Loucy (cell line): ENCODE measurements at regions not wholly inside any gene's neighbourhood (a gene's known extent, or its start where the extent isn't known, plus 50 kb on each side); places are given as distances from the start of the nearest gene placed in this dataset.

Experiments used
- H2AFZ ChIP-seq: fragments of 200-600 bp; sonication (generic); 2 replicates; pipeline ENCODE4 v1.6.0; 2016; ENCODE audit warnings: antibody characterized with exemption, mild to moderate bottlenecking, low read length, moderate library complexity
- H3F3A ChIP-seq: fragments of 200-600 bp; 2 replicates; pipeline ENCODE4 v1.6.0; 2016; ENCODE audit warnings: antibody characterized with exemption, low read depth, mild to moderate bottlenecking
- H3K27me3 ChIP-seq: fragments of 200-600 bp; sonication (generic); 2 replicates; pipeline ENCODE4 v1.6.1; 2014; ENCODE audit warnings: low read length, mild to moderate bottlenecking; ENCODE audit not compliant: insufficient read depth, poor library complexity, severe bottlenecking
- H3K36me3 ChIP-seq: fragments of 200-600 bp; sonication (generic); 2 replicates; pipeline ENCODE4 v1.6.1; 2016; ENCODE audit warnings: low read length; ENCODE audit not compliant: insufficient read depth
- H3K4me1 ChIP-seq: fragments of 200-600 bp; sonication (generic); 2 replicates; pipeline ENCODE4 v1.5.1; 2014; ENCODE audit warnings: low read length, mild to moderate bottlenecking; ENCODE audit not compliant: insufficient read depth, poor library complexity, severe bottlenecking
- H3K4me2 ChIP-seq: fragments of 200-600 bp; sonication (generic); 2 replicates; pipeline ENCODE4 v1.6.0; 2014; ENCODE audit warnings: antibody characterized with exemption, low read length, low read depth, mild to moderate bottlenecking; ENCODE audit not compliant: poor library complexity, severe bottlenecking
- H3K4me3 ChIP-seq: fragments of 200-600 bp; sonication (generic); 2 replicates; pipeline ENCODE4 v1.5.1; 2014; ENCODE audit warnings: low read length, mild to moderate bottlenecking, mixed read lengths; ENCODE audit not compliant: poor library complexity, severe bottlenecking
- H3K79me2 ChIP-seq: fragments of 200-600 bp; sonication (generic); 2 replicates; pipeline ENCODE4 v1.6.1; 2014; ENCODE audit warnings: low read length; ENCODE audit not compliant: insufficient read depth
- H3K9ac ChIP-seq: fragments of 200-600 bp; sonication (generic); 2 replicates; pipeline ENCODE4 v1.6.0; 2014; ENCODE audit warnings: mild to moderate bottlenecking, low read depth, low read length, moderate library complexity; ENCODE audit not compliant: poor library complexity, severe bottlenecking
- H3K9me2 ChIP-seq: fragments of 200-600 bp; sonication (generic); replicated peaks from 2 replicates; pipeline ENCODE4 v1.6.1; 2016; ENCODE audit warnings: low read depth, low read length, mixed read lengths
- H3K9me3 ChIP-seq: fragments of 200-600 bp; sonication (generic); 2 replicates; pipeline ENCODE4 v1.6.1; 2014; ENCODE audit warnings: mild to moderate bottlenecking, antibody characterized with exemption, low read length, low read depth; ENCODE audit not compliant: insufficient read depth
- H4K20me1 ChIP-seq: fragments of 200-600 bp; sonication (generic); 2 replicates; pipeline ENCODE4 v1.6.0; 2014; ENCODE audit warnings: antibody characterized with exemption, low read length, mild to moderate bottlenecking; ENCODE audit not compliant: insufficient read depth, poor library complexity, severe bottlenecking
- CTCF ChIP-seq: fragments of 200-600 bp; sonication (generic); conservative IDR thresholded peaks from 2 replicates; pipeline ENCODE4 v1.5.1; 2014; ENCODE audit warnings: mild to moderate bottlenecking, antibody characterized with exemption, low read length
- EZH2phosphoT487 ChIP-seq: fragments of 200-600 bp; IDR thresholded peaks from 2 replicates; pipeline ENCODE4 v1.6.1; 2018; ENCODE audit warnings: antibody characterized with exemption, mild to moderate bottlenecking, moderate library complexity, borderline replicate concordance

GRCh38 chr1:168420177-168420576, 123.6 kb downstream of the XCL2 start:
- Histone ChIP-seq H3F3A (no peaks in the 10 kb centered on the region), H2AFZ (no peak overlapping the region), H3K27me3 (no peaks in the 10 kb centered on the region), H3K9ac (no peak overlapping the region), H3K79me2 (no peaks in the 10 kb centered on the region), H3K36me3 (no peaks in the 10 kb centered on the region), H3K9me3 (no peaks in the 10 kb centered on the region), H4K20me1 (no peaks in the 10 kb centered on the region), H3K4me1 (peaks cover 8% of the 10 kb centered on the region), H3K4me3 (no peak overlapping the region), H3K4me2 (no peak overlapping the region), H3K9me2 (no peaks in the 10 kb centered on the region)
- no peak for TF ChIP-seq EZH2phosphoT487
- TF ChIP-seq CTCF: no peak

GRCh38 chr1:168419736-168420135, 124.1 kb downstream of the XCL2 start:
- TF ChIP-seq CTCF: no peak
- Histone ChIP-seq H3K4me3 (no peak overlapping the region), H4K20me1 (no peaks in the 10 kb centered on the region), H2AFZ (no peak overlapping the region), H3K9ac (no peak overlapping the region), H3K4me1 (peaks cover 8% of the 10 kb centered on the region), H3K9me3 (no peaks in the 10 kb centered on the region), H3K9me2 (no peaks in the 10 kb centered on the region), H3K27me3 (no peaks in the 10 kb centered on the region), H3K79me2 (no peaks in the 10 kb centered on the region), H3K36me3 (no peaks in the 10 kb centered on the region), H3K4me2 (no peak overlapping the region), H3F3A (no peaks in the 10 kb centered on the region)

- Histone ChIP-seq H3F3A (no peaks in the 10 kb centered on the region), H4K20me1 (no peaks in the 10 kb centered on the region), H3K9me2 (no peaks in the 10 kb centered on the region), H3K79me2 (no peaks in the 10 kb centered on the region), H3K9me3 (no peaks in the 10 kb centered on the region), H3K27me3 (no peaks in the 10 kb centered on the region), H3K4me3 (no peak overlapping the region), H2AFZ (no peak overlapping the region), H3K4me2 (no peak overlapping the region), H3K9ac (no peak overlapping the region), H3K4me1 (peaks cover 2% of the 10 kb centered on the region), H3K36me3 (no peaks in the 10 kb centered on the region)
- no peak for TF ChIP-seq CTCF
Measured at GRCh38 chr1:168416220-168416619, 127.6 kb downstream of the XCL2 start.
